ENCODE measurements at regions not wholly inside any gene's neighbourhood (a gene's known extent, or its start where the extent isn't known, plus 50 kb on each side); places are given as distances from the start of the nearest gene placed in this dataset.

DNA sequence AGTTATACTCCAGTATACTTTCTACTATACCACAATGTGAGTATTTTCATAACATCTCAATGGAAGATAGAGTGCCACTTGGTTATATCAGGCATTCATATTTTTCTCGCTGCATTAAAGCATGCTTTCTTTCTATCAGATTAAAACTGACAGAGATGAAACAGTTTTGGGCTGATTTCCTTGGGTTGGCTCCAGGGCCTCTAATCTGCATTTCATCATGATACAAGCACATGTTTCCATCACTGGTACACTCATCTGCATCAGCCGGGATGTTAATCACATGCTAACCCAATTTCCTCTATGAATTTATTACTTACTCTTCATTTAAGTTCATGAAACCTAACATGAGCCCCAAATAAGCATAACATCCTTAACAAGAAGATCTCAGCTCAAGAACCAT is 289.0 kb upstream of the DAB1 start:
- no peak overlapping the region for H3K27ac ChIP-seq
- H2AFZ ChIP-seq = no peak overlapping the region
- no peaks in the 10 kb centered on the region for H3K9me3 ChIP-seq (ENCODE audit: control insufficient read depth, low read length)
- H3K4me2 ChIP-seq (ENCODE audit: low read length) = no peak overlapping the region
- H3K36me3 ChIP-seq (ENCODE audit: control insufficient read depth, insufficient read depth, low read length) = no peaks in the 10 kb centered on the region
- TF ChIP-seq, protein P1, sequence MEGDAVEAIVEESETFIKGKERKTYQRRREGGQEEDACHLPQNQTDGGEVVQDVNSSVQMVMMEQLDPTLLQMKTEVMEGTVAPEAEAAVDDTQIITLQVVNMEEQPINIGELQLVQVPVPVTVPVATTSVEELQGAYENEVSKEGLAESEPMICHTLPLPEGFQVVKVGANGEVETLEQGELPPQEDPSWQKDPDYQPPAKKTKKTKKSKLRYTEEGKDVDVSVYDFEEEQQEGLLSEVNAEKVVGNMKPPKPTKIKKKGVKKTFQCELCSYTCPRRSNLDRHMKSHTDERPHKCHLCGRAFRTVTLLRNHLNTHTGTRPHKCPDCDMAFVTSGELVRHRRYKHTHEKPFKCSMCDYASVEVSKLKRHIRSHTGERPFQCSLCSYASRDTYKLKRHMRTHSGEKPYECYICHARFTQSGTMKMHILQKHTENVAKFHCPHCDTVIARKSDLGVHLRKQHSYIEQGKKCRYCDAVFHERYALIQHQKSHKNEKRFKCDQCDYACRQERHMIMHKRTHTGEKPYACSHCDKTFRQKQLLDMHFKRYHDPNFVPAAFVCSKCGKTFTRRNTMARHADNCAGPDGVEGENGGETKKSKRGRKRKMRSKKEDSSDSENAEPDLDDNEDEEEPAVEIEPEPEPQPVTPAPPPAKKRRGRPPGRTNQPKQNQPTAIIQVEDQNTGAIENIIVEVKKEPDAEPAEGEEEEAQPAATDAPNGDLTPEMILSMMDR (IDR thresholded peaks at IDR 0.05) = no peak
- H3K79me2 ChIP-seq = no peaks in the 10 kb centered on the region
- H3K9ac ChIP-seq = no peak overlapping the region
- no peaks in the 10 kb centered on the region for H3K4me1 ChIP-seq
- no peaks in the 10 kb centered on the region for H3K27me3 ChIP-seq (ENCODE audit: control insufficient read depth, insufficient read depth, low read length)
- H3K4me3 ChIP-seq (ENCODE audit: low read depth, low read length) = no peak overlapping the region

DNA sequence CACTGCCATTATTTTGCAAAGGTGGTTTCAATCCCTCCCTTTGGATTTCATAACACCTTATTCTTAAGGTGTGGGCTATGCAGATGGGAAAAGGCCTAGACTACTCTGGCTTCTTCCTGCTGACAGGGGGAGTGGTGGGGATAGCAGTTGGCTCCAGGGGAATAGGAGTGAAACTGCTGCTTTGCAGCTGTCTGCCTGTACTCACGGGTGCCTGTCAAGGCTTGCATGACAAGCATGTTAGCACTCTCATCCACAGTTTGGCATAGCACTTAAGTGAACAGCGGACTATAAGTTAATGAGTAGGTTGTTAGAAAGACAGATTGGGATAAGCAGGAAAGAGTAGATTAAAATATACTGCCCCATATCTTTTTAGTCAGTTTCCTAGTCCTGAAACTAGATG is 287.5 kb upstream of the DAB1 start:
- H3K4me1 ChIP-seq = no peaks in the 10 kb centered on the region
- H2AFZ ChIP-seq = no peak overlapping the region

DNA sequence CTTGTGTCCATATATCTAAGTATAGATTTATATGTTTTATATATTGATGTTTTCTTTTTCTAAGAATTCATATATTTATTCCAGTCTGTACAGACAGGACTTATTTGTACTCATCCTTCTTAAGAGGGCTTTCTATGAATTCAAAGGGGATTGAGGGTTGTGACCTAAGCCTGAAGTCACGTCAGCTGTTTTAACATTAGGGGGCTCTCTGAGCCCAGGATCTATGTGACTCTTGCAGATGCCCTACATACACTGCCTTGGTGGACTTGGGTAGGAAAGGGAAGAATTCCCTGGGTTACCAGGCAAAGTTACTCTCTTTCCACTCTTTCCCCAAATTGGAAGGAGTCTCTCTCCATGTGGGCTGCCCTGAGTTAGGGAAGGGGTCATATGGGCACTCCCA is 283.8 kb upstream of the DAB1 start:
- TF ChIP-seq, protein P1 (IDR thresholded peaks at IDR 0.05) = no peak
- Histone ChIP-seq H3K36me3 (ENCODE audit: control insufficient read depth, insufficient read depth, low read length) (no peaks in the 10 kb centered on the region), H3K9ac (no peak overlapping the region), H3K9me3 (ENCODE audit: control insufficient read depth, low read length) (no peaks in the 10 kb centered on the region), H3K4me2 (ENCODE audit: low read length) (no peak overlapping the region), H3K27ac (no peak overlapping the region), H3K4me3 (ENCODE audit: low read depth, low read length) (no peak overlapping the region), H3K4me1 (no peaks in the 10 kb centered on the region), H3K27me3 (ENCODE audit: control insufficient read depth, insufficient read depth, low read length) (no peaks in the 10 kb centered on the region), H2AFZ (no peak overlapping the region), H3K79me2 (no peaks in the 10 kb centered on the region)

More for the DNA sequence above, 287.5 kb upstream of the DAB1 start:
- no peak overlapping the region for H3K9ac ChIP-seq
- H3K79me2 ChIP-seq = no peaks in the 10 kb centered on the region
- no peak overlapping the region for H3K27ac ChIP-seq
- no peaks in the 10 kb centered on the region for H3K36me3 ChIP-seq (ENCODE audit: control insufficient read depth, insufficient read depth, low read length)
- H3K27me3 ChIP-seq (ENCODE audit: control insufficient read depth, insufficient read depth, low read length) = no peaks in the 10 kb centered on the region
- H3K4me3 ChIP-seq (ENCODE audit: low read depth, low read length) = no peak overlapping the region
- H3K4me2 ChIP-seq (ENCODE audit: low read length) = no peak overlapping the region
- TF ChIP-seq, protein P1 (IDR thresholded peaks at IDR 0.05) = no peak
- no peaks in the 10 kb centered on the region for H3K9me3 ChIP-seq (ENCODE audit: control insufficient read depth, low read length)

DNA sequence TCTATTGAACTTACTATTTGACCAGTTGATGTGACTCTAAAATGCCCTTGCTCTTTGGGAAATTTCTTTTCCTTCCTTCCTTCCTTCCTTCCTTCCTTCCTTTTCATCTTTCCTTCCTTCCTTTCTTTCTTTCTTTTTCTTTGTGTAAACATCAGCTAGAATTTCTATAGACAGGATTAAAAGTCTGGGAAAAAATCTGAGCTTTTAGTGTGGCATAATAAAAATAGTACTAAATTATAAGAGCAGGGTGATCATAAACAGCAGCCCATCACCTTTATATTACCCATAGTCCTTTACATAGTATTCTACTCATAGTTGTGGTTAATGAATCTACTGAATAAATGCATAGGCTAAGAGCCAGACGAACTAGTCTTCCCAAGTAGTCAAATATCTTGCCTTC is 281.0 kb upstream of the DAB1 start:
- Histone ChIP-seq H3K4me3 (ENCODE audit: low read depth, low read length) (no peak overlapping the region), H3K4me1 (no peaks in the 10 kb centered on the region), H3K27ac (no peak overlapping the region), H3K4me2 (ENCODE audit: low read length) (no peak overlapping the region), H3K9ac (no peak overlapping the region), H3K9me3 (ENCODE audit: control insufficient read depth, low read length) (no peaks in the 10 kb centered on the region), H2AFZ (no peak overlapping the region), H3K36me3 (ENCODE audit: control insufficient read depth, insufficient read depth, low read length) (no peaks in the 10 kb centered on the region), H3K79me2 (no peaks in the 10 kb centered on the region), H3K27me3 (ENCODE audit: control insufficient read depth, insufficient read depth, low read length) (no peaks in the 10 kb centered on the region)
- TF ChIP-seq, protein P1 (IDR thresholded peaks at IDR 0.05) = no peak

DNA sequence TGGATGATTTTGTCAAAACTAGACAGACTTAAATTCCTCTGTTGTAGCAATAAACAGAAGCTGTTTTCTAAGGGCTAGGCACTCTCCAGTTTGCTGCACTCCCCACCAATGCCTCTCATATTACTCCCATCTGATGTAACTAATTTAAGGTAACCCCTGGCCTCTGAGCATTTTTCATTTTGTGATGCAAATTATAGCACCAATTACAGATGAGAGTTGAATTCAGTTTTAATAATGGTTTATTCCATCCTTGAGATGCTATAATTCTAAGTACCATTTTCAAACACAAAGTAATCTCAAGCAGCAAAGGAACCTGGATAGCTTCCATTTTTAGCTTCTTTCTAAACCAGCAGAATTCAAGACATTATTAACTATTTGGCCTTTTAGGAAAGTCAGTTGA is 280.4 kb upstream of the DAB1 start:
- Histone ChIP-seq H3K79me2 (no peaks in the 10 kb centered on the region), H3K36me3 (ENCODE audit: control insufficient read depth, insufficient read depth, low read length) (no peaks in the 10 kb centered on the region), H3K27me3 (ENCODE audit: control insufficient read depth, insufficient read depth, low read length) (no peaks in the 10 kb centered on the region), H3K4me3 (ENCODE audit: low read depth, low read length) (no peak overlapping the region), H3K27ac (no peak overlapping the region), H3K9me3 (ENCODE audit: control insufficient read depth, low read length) (no peaks in the 10 kb centered on the region), H3K9ac (no peak overlapping the region), H3K4me1 (no peaks in the 10 kb centered on the region), H3K4me2 (ENCODE audit: low read length) (no peak overlapping the region), H2AFZ (no peak overlapping the region)
- TF ChIP-seq, protein P1 (IDR thresholded peaks at IDR 0.05) = no peak

Measured in parathyroid adenoma (tissue), 2 donors.